Astrocyte of the cerebellum (primary cell): ENCODE measurements at regions not wholly inside any gene's neighbourhood (a gene's known extent, or its start where the extent isn't known, plus 50 kb on each side); places are given as distances from the start of the nearest gene placed in this dataset.

Source experiments
- DNase-seq: peaks from one replicate; pipeline ENCODE4 v3.0.0-alpha.2; 2011; ENCODE audit warnings: low read depth
- H3K4me3 ChIP-seq: 2 replicates; pipeline ENCODE4 v1.5.1; 2011; ENCODE audit warnings: mild to moderate bottlenecking, low read depth, low read length, moderate library complexity
- CTCF ChIP-seq: IDR thresholded peaks from 2 replicates; pipeline ENCODE4 v1.5.1; 2012; ENCODE audit warnings: low read length, low read depth, moderate library complexity, mild to moderate bottlenecking; ENCODE audit errors: missing control alignments
- in situ Hi-C: cut with HindIII; loops from 2 replicates; pipeline ENCODE4 v1.10.0; 2017; ENCODE audit warnings: low sequenced_read_pairs

- H3K4me3 ChIP-seq, result no peak overlapping the region
- TF ChIP-seq CTCF, result no peak
- in situ Hi-C loops, result no loop called here
- DNase-seq, result no peak
Measured at GRCh38 chr3:111244760-111245159, 173.1 kb downstream of the NECTIN3 start.

- no peak for TF ChIP-seq CTCF
- H3K4me3 ChIP-seq, result no peak overlapping the region
- DNase-seq, result peak; percentile 77
- in situ Hi-C loops, result no loop called here
Measured at GRCh38 chr3:111246967-111247760, 175.5 kb downstream of the NECTIN3 start.

GRCh38 chr3:111248406-111248805 lies 176.8 kb downstream of the NECTIN3 start:
- H3K4me3 ChIP-seq, result no peak overlapping the region
- in situ Hi-C loops, result no loop called here
- no peak for TF ChIP-seq CTCF
- no peak for DNase-seq

GRCh38 chr3:111249421-111249820 lies 177.8 kb downstream of the NECTIN3 start:
- in situ Hi-C loops, result no loop called here
- no peak for DNase-seq
- no peak overlapping the region for H3K4me3 ChIP-seq
- TF ChIP-seq CTCF, result no peak

GRCh38 chr3:111252779-111253178 lies 181.2 kb downstream of the NECTIN3 start:
- peak; percentile 5 for DNase-seq
- in situ Hi-C loops, result loop anchor here (5.0 kb wide), 1 partner anchor 100 kb away; no protein-coding TSS in a partner anchor
- no peak overlapping the region for H3K4me3 ChIP-seq
- no peak for TF ChIP-seq CTCF

- in situ Hi-C loops, result loop anchor here (5.0 kb wide), 1 partner anchor 101 kb away; no protein-coding TSS in a partner anchor
- no peak for DNase-seq
- no peak overlapping the region for H3K4me3 ChIP-seq
Measured at GRCh38 chr3:111253733-111254132, 182.1 kb downstream of the NECTIN3 start.

More at GRCh38 chr3:111253733-111254132, 182.1 kb downstream of the NECTIN3 start:
- TF ChIP-seq CTCF, result no peak
